Heart left ventricle (tissue), 13 donors: ENCODE measurements at regions not wholly inside any gene's neighbourhood (a gene's known extent, or its start where the extent isn't known, plus 50 kb on each side); places are given as distances from the start of the nearest gene placed in this dataset.

Experiments used
- CTCF ChIP-seq, 12 donors: fragments of 200-600 bp; sonication (generic) in 4 of 12; IDR thresholded peaks; one replicate each; pipeline versions ENCODE4 v1.5.0 to v1.8.0; 2018 to 2022; ENCODE audit warnings: antibody characterized with exemption in 12 of 12, mild to moderate bottlenecking in 5 of 12
- POLR2A ChIP-seq, 2 donors: fragments of 450-650 bp; IDR thresholded peaks; one replicate each; pipeline ENCODE4 v1.6.1; 2017; ENCODE audit warnings: antibody characterized with exemption in 2 of 2, mild to moderate bottlenecking in 2 of 2, moderate library complexity in 2 of 2
- donor health status: ischemic (EF 13 %, LVEDD 7.1; RV severe dilation, severe dysfunction).
- donor health status: DM: no; HTN: yes; CAD: no.
- donor health status: DM: no; HTN: no; CAD: no.
- donor health status: ischemic (EF 25% LVEDD 6.9; RV normal size, moderate dysfunction).
- donor health status: ischemic (EF 25% LVEDD 5.7; RV mildly dilated, moderate dysfunction).
- donor health status: ischemic (EF 35%, LVEDD 5.7; RV mildly dilated, moderate dysfunction).
- donor health status: nonischemic (EF 11% LVEDD 7.7; RV severe dilation, severe dysfunction).
- donor health status: DM: yes; HTN: yes; CAD: no.
- donor health status: PGD.
- donor health status: ischemic (EF 29% LVEDD 5.4; RV normal size, mild dysfunction).
- donor health status: nonischemic (EF 23%, LVEDD 6.1; RV moderate dilation, normal function).

GRCh38 chr3:174786825-174787224 is 72.3 kb upstream of the NAALADL2 start:
- no peak for TF ChIP-seq CTCF (IDR thresholded peaks at IDR 0.05)
- no peak for TF ChIP-seq POLR2A (IDR thresholded peaks at IDR 0.05)
